Keratinocyte (primary cell): ENCODE measurements at regions not wholly inside any gene's neighbourhood (a gene's known extent, or its start where the extent isn't known, plus 50 kb on each side); places are given as distances from the start of the nearest gene placed in this dataset.

ENCODE experiments used
- EZH2 ChIP-seq: IDR thresholded peaks from one replicate; pipeline ENCODE4 v1.6.1; 2012; ENCODE audit warnings: inconsistent platforms, mild to moderate bottlenecking, low read length, moderate library complexity
- TF ChIP-seq, protein P1 (sequence below), 3 experiments: IDR thresholded peaks in 1 of 3; conservative IDR thresholded peaks in 1 of 3; optimal IDR thresholded peaks in 1 of 3; 2 replicates in 2 of 3; 3 replicates in 1 of 3; pipeline versions ENCODE3 to v1.5.1; 2011; ENCODE audit warnings: low read length in 3 of 3, mild to moderate bottlenecking in 3 of 3, moderate library complexity in 2 of 3, control low read depth in 1 of 3, inconsistent platforms in 1 of 3; ENCODE audit not compliant: insufficient read depth in 2 of 3; ENCODE audit errors: extremely low read depth in 1 of 3

GRCh38 chr2:100692381-100692780 lies 127.6 kb upstream of the NPAS2 start:
- TF ChIP-seq, protein P1, sequence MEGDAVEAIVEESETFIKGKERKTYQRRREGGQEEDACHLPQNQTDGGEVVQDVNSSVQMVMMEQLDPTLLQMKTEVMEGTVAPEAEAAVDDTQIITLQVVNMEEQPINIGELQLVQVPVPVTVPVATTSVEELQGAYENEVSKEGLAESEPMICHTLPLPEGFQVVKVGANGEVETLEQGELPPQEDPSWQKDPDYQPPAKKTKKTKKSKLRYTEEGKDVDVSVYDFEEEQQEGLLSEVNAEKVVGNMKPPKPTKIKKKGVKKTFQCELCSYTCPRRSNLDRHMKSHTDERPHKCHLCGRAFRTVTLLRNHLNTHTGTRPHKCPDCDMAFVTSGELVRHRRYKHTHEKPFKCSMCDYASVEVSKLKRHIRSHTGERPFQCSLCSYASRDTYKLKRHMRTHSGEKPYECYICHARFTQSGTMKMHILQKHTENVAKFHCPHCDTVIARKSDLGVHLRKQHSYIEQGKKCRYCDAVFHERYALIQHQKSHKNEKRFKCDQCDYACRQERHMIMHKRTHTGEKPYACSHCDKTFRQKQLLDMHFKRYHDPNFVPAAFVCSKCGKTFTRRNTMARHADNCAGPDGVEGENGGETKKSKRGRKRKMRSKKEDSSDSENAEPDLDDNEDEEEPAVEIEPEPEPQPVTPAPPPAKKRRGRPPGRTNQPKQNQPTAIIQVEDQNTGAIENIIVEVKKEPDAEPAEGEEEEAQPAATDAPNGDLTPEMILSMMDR (optimal IDR thresholded peaks at IDR 0.05 in 1 of 3, IDR thresholded peaks at IDR 0.05 in 1 of 3, conservative IDR thresholded peaks at IDR 0.05 in 1 of 3; ENCODE audit: extremely low read depth in 1 of 3, insufficient read depth in 2 of 3, low read length in 3 of 3) = no peak
- TF ChIP-seq EZH2 = no peak
